ENCODE measurements at regions not wholly inside any gene's neighbourhood (a gene's known extent, or its start where the extent isn't known, plus 50 kb on each side); places are given as distances from the start of the nearest gene placed in this dataset.

DNA sequence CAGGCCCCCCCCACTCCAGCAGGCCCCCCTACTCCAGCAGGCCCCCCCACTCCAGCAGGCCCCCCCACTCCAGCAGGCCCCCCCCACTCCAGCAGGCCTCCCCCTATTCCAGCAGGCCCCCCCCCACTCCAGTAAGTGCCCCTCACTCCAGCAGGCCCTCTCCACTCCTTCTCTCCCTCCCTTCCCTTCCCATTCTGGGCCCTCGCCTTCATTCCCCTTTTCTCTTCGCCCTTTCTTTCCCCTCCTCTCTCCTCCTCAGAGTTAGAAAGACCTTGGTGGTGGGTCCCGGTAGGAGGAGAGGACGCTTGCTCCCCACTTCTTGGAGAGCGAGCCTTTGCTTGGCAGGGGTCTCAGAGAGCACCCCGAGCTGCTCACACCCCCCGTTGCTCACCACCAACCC lies 177.0 kb upstream of the TNRC6C start (continued):
- TF ChIP-seq, protein P1, sequence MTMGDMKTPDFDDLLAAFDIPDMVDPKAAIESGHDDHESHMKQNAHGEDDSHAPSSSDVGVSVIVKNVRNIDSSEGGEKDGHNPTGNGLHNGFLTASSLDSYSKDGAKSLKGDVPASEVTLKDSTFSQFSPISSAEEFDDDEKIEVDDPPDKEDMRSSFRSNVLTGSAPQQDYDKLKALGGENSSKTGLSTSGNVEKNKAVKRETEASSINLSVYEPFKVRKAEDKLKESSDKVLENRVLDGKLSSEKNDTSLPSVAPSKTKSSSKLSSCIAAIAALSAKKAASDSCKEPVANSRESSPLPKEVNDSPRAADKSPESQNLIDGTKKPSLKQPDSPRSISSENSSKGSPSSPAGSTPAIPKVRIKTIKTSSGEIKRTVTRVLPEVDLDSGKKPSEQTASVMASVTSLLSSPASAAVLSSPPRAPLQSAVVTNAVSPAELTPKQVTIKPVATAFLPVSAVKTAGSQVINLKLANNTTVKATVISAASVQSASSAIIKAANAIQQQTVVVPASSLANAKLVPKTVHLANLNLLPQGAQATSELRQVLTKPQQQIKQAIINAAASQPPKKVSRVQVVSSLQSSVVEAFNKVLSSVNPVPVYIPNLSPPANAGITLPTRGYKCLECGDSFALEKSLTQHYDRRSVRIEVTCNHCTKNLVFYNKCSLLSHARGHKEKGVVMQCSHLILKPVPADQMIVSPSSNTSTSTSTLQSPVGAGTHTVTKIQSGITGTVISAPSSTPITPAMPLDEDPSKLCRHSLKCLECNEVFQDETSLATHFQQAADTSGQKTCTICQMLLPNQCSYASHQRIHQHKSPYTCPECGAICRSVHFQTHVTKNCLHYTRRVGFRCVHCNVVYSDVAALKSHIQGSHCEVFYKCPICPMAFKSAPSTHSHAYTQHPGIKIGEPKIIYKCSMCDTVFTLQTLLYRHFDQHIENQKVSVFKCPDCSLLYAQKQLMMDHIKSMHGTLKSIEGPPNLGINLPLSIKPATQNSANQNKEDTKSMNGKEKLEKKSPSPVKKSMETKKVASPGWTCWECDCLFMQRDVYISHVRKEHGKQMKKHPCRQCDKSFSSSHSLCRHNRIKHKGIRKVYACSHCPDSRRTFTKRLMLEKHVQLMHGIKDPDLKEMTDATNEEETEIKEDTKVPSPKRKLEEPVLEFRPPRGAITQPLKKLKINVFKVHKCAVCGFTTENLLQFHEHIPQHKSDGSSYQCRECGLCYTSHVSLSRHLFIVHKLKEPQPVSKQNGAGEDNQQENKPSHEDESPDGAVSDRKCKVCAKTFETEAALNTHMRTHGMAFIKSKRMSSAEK (CRISPR knock-in tag; IDR thresholded peaks at IDR 0.05; ENCODE audit: borderline replicate concordance), result no peak
- TF ChIP-seq NR1H2 (CRISPR knock-in tag; IDR thresholded peaks at IDR 0.05), result no peak

DNA sequence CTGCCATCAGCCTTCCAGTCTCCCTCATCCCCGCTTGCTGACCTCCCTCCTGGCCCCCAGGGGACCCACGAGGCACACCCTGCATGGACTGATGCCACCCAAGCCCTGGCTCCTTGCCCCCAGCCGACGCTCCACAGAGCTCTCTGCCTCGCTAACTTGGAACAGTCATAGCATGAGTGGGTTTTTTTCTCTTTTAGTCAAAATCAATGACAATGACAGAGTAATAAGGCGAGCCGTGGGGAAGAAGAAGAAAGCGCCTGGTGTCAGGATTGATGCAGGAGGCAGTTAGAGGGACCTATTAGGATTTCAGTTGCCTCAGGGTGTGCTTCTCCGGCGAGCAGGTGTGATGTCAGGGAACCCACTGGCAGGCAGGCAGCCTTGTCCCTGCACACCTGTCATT lies 176.3 kb upstream of the TNRC6C start:
- Mint-ChIP-seq H3K9me3 (no peaks in the 10 kb centered on the region), H3K4me3 (no peak overlapping the region), H3K27ac (no peak overlapping the region), H3K4me1 (peaks cover 54% of the 10 kb centered on the region), H3K27me3 (ENCODE audit: low read depth) (peaks cover 74% of the 10 kb centered on the region), H3K36me3 (no peaks in the 10 kb centered on the region)
- TF ChIP-seq ZBTB21 (CRISPR knock-in tag; IDR thresholded peaks at IDR 0.05; ENCODE audit: borderline replicate concordance) (no peak), RELA (CRISPR knock-in tag; IDR thresholded peaks at IDR 0.05; ENCODE audit: borderline replicate concordance) (no peak), GTF2I (CRISPR knock-in tag; conservative IDR thresholded peaks at IDR 0.05) (no peak), SOX15 (CRISPR knock-in tag; IDR thresholded peaks at IDR 0.05) (no peak), TEAD4 (CRISPR knock-in tag; IDR thresholded peaks at IDR 0.05) (no peak), JUN (CRISPR knock-in tag; IDR thresholded peaks at IDR 0.05) (no peak), ZNF423 (CRISPR knock-in tag; IDR thresholded peaks at IDR 0.05) (no peak)
- TF ChIP-seq, protein P2, sequence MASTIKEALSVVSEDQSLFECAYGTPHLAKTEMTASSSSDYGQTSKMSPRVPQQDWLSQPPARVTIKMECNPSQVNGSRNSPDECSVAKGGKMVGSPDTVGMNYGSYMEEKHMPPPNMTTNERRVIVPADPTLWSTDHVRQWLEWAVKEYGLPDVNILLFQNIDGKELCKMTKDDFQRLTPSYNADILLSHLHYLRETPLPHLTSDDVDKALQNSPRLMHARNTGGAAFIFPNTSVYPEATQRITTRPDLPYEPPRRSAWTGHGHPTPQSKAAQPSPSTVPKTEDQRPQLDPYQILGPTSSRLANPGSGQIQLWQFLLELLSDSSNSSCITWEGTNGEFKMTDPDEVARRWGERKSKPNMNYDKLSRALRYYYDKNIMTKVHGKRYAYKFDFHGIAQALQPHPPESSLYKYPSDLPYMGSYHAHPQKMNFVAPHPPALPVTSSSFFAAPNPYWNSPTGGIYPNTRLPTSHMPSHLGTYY (CRISPR knock-in tag; IDR thresholded peaks at IDR 0.05), result no peak
- TF ChIP-seq, protein P3, sequence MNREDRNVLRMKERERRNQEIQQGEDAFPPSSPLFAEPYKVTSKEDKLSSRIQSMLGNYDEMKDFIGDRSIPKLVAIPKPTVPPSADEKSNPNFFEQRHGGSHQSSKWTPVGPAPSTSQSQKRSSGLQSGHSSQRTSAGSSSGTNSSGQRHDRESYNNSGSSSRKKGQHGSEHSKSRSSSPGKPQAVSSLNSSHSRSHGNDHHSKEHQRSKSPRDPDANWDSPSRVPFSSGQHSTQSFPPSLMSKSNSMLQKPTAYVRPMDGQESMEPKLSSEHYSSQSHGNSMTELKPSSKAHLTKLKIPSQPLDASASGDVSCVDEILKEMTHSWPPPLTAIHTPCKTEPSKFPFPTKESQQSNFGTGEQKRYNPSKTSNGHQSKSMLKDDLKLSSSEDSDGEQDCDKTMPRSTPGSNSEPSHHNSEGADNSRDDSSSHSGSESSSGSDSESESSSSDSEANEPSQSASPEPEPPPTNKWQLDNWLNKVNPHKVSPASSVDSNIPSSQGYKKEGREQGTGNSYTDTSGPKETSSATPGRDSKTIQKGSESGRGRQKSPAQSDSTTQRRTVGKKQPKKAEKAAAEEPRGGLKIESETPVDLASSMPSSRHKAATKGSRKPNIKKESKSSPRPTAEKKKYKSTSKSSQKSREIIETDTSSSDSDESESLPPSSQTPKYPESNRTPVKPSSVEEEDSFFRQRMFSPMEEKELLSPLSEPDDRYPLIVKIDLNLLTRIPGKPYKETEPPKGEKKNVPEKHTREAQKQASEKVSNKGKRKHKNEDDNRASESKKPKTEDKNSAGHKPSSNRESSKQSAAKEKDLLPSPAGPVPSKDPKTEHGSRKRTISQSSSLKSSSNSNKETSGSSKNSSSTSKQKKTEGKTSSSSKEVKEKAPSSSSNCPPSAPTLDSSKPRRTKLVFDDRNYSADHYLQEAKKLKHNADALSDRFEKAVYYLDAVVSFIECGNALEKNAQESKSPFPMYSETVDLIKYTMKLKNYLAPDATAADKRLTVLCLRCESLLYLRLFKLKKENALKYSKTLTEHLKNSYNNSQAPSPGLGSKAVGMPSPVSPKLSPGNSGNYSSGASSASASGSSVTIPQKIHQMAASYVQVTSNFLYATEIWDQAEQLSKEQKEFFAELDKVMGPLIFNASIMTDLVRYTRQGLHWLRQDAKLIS (CRISPR knock-in tag; IDR thresholded peaks at IDR 0.05; ENCODE audit: borderline replicate concordance), result no peak
- TF ChIP-seq, protein P4, sequence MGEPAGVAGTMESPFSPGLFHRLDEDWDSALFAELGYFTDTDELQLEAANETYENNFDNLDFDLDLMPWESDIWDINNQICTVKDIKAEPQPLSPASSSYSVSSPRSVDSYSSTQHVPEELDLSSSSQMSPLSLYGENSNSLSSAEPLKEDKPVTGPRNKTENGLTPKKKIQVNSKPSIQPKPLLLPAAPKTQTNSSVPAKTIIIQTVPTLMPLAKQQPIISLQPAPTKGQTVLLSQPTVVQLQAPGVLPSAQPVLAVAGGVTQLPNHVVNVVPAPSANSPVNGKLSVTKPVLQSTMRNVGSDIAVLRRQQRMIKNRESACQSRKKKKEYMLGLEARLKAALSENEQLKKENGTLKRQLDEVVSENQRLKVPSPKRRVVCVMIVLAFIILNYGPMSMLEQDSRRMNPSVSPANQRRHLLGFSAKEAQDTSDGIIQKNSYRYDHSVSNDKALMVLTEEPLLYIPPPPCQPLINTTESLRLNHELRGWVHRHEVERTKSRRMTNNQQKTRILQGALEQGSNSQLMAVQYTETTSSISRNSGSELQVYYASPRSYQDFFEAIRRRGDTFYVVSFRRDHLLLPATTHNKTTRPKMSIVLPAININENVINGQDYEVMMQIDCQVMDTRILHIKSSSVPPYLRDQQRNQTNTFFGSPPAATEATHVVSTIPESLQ (CRISPR knock-in tag; IDR thresholded peaks at IDR 0.05), result no peak
- TF ChIP-seq, protein P5, sequence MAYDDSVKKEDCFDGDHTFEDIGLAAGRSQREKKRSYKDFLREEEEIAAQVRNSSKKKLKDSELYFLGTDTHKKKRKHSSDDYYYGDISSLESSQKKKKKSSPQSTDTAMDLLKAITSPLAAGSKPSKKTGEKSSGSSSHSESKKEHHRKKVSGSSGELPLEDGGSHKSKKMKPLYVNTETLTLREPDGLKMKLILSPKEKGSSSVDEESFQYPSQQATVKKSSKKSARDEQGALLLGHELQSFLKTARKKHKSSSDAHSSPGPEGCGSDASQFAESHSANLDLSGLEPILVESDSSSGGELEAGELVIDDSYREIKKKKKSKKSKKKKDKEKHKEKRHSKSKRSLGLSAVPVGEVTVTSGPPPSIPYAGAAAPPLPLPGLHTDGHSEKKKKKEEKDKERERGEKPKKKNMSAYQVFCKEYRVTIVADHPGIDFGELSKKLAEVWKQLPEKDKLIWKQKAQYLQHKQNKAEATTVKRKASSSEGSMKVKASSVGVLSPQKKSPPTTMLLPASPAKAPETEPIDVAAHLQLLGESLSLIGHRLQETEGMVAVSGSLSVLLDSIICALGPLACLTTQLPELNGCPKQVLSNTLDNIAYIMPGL (CRISPR knock-in tag; IDR thresholded peaks at IDR 0.05), result no peak
- TF ChIP-seq, protein P6, sequence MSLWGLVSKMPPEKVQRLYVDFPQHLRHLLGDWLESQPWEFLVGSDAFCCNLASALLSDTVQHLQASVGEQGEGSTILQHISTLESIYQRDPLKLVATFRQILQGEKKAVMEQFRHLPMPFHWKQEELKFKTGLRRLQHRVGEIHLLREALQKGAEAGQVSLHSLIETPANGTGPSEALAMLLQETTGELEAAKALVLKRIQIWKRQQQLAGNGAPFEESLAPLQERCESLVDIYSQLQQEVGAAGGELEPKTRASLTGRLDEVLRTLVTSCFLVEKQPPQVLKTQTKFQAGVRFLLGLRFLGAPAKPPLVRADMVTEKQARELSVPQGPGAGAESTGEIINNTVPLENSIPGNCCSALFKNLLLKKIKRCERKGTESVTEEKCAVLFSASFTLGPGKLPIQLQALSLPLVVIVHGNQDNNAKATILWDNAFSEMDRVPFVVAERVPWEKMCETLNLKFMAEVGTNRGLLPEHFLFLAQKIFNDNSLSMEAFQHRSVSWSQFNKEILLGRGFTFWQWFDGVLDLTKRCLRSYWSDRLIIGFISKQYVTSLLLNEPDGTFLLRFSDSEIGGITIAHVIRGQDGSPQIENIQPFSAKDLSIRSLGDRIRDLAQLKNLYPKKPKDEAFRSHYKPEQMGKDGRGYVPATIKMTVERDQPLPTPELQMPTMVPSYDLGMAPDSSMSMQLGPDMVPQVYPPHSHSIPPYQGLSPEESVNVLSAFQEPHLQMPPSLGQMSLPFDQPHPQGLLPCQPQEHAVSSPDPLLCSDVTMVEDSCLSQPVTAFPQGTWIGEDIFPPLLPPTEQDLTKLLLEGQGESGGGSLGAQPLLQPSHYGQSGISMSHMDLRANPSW (CRISPR knock-in tag; conservative IDR thresholded peaks at IDR 0.05; ENCODE audit: low read depth), result no peak
- TF ChIP-seq, protein P7, sequence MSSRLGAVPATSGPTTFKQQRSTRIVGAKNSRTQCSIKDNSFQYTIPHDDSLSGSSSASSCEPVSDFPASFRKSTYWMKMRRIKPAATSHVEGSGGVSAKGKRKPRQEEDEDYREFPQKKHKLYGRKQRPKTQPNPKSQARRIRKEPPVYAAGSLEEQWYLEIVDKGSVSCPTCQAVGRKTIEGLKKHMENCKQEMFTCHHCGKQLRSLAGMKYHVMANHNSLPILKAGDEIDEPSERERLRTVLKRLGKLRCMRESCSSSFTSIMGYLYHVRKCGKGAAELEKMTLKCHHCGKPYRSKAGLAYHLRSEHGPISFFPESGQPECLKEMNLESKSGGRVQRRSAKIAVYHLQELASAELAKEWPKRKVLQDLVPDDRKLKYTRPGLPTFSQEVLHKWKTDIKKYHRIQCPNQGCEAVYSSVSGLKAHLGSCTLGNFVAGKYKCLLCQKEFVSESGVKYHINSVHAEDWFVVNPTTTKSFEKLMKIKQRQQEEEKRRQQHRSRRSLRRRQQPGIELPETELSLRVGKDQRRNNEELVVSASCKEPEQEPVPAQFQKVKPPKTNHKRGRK (CRISPR knock-in tag; IDR thresholded peaks at IDR 0.05; ENCODE audit: borderline replicate concordance), result no peak
- POLR2A ChIA-PET, result no interaction called here
- ATAC-seq, result no peak
- no peak for DNase-seq (ENCODE audit: low spot score)
- CTCF ChIA-PET, result no interaction called here

All from WTC11 (cell line).